Renal pelvis (tissue), 1 donor: ENCODE measurements at regions not wholly inside any gene's neighbourhood (a gene's known extent, or its start where the extent isn't known, plus 50 kb on each side); places are given as distances from the start of the nearest gene placed in this dataset.
"Not testable (repeated sequence)": the region's sequence is repeated elsewhere in the genome, so short reads cannot be mapped to it uniquely, and the experiment has no call there.

Source experiments
- DNase-seq: peaks from one replicate; pipeline ENCODE4 v3.0.0-alpha.2; 2013

DNA sequence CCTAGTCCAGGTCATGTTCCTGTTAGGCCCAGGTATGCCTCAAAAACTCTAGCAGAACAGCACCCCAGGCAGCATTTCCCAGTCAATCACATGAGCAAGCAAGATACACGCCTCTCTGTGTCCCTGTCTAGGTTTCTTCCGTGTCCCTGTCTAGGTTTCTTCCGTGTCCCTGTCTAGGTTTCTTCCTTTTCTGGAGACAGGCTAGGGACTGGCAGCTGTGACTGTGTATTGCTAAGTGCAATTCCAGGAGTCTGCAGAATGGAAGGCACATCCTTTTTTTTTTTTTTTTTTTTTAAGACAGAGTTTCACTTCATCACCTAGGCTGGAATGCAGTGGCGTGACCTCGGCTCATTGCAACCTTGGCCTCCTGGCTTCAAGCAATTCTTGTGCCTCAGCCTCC, 77.6 kb downstream of the SETD4 start:
- no peak for DNase-seq

DNA sequence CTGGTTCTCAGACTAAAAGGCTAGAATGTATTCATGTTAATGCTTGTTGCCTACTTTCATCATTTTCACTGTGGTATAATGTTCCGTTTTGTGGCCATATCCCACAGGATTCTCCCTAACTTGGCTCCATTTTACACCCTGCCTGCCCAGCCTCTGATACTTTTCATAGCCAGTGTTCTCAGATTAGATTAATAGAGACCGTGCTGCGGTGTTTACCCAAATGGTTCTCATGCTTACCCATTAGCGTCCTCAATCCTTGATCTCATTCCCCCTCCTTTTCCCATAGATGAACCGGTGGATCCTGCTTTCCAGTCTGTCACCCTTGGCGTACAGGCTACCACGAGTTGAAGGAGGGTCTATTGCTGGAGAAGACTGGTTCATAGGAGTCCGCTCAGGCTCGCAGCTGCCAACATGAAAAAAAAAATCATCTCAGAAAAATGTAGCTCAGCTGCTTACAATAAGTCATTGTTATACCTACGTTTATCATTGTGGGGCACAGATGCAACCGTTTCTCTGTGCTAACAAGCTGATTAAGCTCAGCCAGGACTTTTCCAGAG, 78.7 kb downstream of the SETD4 start:
- DNase-seq = no peak

DNA sequence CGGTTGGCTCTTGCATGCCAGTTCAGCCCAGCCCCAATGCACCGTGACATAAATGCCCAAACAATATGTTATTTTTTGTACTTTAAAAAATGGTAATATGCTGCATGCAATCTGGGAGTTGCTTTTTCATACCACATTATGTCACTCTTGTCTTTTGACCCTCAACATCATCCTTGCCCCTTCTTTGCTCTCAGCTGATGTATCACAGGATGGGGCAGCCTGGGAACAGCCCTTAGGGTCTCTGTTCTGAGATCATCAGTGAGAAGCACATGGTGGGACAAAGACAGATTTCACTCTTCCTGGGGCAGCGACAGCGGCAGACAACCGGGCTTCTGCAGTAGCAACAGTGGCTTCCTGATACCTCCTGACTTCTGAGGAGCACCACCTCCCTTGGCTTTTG, 79.5 kb downstream of the SETD4 start:
- DNase-seq = no peak

DNA sequence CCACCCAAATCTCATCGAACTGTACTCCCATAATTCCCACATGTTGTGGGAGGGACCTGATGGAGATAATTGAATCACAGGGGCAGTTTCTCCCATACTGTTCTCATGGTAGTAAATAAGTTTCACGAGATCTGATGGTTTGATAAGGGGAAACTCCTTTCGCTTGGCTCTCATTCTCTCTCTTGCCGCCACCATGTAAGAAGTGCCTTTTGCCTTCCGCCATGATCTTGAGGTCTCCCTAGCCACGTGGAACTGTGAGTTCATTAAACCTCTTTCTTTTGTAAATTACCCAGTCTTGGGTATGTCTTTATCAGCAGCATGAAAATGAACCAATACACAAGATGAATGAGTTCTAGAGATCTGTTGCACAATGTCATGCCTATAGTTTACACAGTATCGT, 82.5 kb downstream of the SETD4 start:
- DNase-seq = not testable (repeated sequence)

DNA sequence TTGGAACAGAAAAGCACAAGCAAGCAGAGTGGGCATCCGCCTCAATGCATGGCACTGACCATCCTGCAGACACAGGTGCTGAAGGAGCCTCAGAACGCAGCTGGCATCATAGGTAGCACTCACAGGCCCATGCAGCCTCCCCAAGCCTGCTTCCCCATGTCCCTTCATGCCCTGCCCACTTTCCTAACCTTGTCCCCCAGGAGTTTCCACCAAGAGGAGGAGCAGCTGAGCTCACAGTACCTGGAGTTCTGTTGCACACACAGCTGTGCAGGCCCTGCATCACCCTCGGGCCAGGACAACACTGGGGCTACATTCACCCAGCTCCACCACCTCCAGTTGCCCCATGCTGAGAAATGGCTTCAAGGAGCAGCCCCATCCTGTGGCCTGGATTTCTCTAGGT, 83.4 kb downstream of the SETD4 start:
- DNase-seq = no peak

DNA sequence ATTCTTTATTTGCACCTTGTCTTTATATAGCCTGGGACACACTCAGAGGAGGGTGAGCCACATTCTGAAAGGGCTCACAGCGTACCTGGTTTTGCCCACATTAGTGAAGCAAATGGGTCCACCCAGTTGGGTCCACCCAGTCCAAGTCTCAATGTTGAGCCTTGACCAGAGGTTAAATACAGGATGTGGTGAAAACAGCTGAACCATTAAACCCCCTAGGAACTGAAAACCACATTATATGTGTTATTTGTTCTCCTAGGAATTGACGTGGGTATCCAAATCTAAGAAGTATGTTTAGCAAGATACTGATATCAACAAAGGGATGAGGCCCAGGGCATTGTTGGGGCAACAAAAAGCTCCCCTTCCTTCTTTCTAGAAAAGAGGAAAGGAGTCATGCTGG, 83.8 kb downstream of the SETD4 start:
- no peak for DNase-seq

DNA sequence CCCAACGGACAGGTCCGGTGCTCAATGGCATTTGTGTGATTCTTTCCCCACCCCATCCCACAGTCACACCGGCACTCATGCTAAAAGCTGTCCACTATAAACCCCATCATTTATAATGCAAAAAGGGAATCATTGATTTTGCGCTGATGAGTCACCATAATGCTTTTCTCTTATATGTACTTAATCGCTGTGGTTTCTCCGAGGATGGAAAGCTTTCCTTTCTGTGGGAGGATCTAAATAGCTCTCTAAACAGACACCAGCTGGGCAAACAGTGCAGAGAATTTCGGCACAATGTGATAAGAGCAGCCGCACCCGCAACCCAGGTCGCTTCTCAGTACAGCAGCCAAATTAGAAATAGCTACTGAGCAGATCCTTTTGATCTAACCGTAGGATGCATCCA, 85.6 kb downstream of the SETD4 start:
- no peak for DNase-seq

DNA sequence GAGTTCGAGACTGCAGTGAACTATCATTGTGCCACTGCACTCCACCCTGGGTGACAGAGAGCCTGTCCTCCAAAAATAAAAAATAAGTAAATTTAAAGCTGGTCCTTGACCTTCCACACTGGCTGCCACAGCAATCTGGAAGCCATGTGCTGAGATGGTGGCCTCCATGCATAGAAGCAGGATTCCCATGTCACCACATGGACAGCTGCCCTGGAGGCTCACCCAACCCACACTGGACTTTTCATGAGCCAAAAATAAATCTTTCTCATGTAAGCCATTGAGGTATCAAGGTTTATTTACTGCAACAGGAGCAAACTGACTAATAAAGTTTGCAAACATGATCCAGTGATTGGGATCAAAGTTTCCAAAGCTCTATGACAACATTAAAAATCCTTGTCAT, 88.5 kb downstream of the SETD4 start:
- no peak for DNase-seq

DNA sequence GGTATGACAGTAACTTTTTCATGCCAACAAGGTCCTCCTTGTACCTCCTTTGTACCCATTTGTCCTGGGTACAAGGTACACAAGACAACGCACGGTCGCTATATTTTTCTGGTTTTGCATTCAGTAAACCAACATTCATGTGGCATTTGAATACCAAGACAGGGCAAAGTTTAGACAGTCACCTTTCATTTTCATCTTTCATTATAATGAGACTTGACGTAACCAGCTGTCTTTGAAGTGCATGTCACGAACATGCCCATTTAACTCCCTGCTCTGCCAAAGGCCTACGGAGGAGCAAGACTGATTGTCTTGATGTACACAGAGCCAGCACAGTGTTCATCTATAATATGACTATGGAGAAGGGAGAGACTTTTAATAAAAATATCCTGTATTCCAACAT, 91.0 kb downstream of the SETD4 start:
- no peak for DNase-seq

DNA sequence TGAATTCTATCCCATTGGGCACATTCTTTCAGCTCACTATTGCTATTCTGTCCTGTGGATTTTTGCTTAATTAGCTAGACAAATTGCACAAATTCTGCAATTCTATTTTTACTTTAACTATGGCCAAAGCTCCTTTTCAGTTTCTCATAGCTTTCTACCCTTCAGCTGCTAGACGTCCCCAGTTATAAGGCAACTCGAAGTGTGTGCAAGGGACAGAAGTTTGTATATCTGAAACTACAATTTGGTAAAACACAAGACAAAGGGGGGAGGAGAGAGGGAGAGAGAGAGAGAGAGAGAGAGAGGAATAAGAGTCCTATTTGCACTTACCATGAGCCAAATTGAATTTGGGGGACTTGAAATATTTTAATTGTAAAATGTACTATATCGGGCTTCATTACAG, 91.8 kb downstream of the SETD4 start:
- DNase-seq = no peak

DNA sequence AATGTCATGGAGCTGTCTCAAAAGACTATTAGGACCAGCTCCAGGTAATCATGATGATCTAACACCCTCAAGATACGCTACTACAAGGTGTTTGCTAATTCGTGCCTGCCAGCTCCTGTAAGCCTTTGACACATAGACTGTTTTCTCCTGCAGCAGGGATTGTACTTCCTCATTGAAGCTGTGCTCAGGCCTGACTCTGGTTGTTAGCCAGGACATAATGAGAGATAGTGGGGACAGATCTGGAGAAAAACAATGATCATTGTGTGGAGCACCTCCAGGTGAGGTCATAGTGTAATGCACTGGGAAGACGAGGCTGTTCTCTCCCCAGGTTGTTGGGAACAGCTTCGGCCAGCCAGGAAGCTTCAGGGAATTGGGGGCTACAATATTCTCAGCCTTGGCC, 94.6 kb downstream of the SETD4 start:
- DNase-seq = no peak

DNA sequence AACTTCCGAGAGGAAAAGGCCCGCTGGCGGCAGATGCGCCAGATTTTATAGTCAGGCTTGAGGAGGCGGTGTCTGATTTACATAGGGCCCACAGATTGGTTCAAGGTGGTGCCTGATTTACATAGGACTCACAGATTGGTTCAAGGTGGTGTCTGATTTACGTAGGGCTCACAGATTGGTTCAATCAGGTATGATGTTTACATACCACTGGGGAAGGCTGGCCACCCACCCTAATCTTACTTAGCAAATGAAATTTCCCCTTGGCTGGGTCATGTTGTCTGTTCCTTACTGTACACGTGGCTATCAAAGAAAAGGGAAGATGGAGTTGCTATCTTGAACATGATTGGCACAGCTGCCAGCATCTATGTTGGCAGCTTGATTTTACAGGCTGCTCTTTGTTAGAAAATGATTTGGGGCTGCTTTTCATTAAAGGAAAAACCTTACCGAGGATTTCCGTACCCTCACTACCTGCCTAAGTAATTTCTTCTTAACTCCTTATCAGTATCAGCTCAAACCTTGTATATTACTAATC, 96.3 kb downstream of the SETD4 start:
- no peak for DNase-seq

DNA sequence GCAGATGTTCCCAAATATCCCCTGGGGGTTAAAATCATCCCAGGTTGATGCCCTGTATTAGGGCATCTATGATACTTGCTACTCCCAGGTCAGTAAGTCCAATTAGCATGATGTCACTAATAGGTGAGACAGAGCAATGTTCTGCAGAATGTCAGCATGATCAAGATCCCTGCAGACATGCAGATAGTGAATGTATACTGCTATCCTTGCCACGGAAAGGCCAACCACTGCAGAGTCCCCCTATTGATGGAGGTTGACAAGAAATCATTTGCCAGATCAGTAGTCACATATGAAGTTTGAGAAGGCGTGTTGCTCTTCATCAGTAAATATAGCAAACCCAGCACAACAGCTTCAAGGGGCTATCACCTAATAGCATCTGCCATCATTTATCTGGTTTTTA, 97.4 kb downstream of the SETD4 start:
- DNase-seq = no peak

DNA sequence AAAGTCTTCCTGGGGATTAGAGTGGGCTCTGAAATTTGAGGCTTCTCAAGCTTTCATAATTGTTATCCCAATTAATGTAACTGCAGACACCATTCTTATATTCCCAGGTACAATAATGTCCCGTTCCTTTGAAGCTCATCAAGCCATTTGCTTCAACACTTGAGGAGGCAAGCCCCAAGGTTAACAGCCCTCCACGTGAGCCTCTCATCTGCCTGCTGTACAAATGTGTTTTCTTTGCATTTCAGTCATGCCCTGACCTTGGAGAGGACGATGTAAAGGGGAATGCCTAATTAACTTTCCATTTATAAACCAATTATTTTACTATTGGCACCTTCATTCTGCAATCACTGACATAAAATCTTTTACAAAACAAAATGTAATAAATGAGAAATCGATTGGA, 106.3 kb downstream of the SETD4 start:
- no peak for DNase-seq

DNA sequence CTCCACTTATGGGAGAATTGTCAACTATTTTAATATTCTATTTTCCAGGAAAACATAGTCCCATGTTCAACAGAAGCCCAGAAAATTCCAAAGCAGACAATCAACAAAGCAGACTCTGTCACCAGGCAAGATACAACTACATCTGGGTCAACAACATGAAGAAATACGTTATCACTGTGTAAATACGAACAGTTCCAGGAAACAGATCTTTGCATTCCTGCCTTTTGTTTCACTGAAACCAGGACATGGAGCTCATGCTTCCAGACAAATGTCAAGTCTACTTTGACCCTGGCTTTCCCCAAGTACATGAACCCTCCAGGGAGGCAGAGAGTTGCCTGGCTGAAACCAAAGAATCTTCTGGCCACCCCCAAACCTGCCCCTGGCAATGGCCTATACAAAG, 106.7 kb downstream of the SETD4 start:
- no peak for DNase-seq

DNA sequence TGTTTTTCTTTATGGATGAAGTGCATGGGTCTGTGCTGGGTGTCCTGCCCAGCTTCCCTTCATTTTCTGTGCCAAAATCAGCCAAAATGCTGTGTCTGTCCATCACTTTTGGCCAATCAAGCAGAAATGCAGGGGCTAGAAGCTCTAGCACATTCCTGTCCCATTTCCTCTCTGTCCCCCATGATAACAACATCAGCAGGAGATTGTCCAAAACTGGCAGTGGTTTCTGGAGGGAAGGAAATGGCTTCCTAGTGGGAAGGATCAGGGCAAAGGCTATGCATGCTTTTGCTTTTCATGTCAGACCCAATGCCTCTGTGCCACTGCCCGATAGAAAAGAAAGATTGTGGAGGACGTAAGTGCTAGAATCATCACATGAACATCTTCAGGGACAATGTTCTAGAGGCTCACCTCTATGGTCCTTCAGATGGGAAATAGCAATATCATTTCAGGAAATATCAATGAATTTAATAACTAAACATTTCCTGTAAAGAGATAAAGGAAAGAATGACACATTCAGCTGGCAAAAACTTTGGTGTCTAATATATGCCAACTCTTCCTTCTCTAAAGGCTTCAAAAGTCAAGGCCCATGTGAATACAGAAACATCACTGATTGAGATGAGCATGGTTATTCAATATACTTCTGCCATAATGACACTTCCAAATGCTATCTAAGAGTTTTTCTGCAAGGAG, 107.5 kb downstream of the SETD4 start:
- DNase-seq = no peak

DNA sequence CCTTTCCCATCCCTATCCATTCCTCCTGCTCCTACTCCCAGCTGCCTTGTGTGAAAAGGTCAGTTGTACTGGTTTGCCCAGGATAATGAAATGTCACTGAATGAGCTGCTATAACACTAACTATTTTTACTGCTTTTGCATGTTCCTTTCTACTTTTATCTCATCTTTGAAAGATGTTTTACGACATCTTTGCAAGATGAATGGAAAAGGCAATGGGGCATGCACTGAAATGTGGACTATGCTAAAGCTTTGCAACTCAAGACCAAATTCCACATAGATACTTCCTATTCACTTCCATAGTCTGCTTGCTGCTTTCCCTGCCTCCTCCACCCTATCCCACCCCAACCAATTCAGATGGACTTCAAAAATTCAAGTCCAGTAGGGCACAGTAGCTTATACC, 111.3 kb downstream of the SETD4 start:
- no peak for DNase-seq

DNA sequence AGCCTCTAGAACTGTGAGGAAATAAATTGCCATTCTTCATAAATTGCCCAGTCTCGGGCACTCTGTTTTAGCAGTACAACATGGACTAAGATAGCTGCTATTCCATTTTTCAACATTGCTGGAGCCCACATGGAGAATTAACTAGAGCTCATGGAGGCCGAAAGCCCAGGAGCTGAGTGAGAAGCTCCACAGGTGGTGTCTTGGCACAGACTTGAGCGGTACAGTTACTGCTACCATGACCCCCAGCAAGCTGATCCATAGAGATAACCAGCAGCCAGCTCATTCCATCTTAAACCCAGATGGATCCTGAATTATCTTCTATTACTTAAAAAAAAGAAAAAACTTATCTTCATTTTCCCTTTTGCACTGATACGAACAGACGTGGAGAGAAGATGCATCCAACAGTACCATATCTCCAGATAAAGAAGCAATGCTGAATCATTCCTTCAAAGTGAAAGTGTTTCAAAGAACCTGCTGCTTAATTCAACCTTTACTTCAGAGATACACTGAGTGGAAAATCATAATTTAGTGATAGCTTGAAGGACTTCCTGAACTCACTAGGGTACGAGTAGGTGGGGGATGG, 115.1 kb downstream of the SETD4 start:
- DNase-seq = no peak

DNA sequence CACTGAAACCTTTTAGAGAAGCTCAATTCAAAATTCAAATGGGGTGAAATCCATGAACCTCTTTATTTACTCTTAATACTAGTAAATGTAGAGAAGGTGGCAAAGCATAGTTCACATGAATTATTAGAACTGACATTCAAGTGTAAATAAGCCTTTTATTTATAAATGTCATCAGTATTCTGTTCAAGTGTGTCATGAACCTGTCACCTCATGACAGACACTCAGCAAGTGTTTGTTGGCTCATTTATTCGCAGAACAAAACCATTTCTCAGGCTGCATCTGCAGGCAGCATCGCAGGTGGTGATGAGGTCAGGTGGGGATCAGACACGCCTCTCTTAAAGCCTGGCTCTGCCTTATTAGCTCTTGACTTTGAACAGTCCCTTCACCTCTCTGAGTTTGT, 116.6 kb downstream of the SETD4 start:
- no peak for DNase-seq

DNA sequence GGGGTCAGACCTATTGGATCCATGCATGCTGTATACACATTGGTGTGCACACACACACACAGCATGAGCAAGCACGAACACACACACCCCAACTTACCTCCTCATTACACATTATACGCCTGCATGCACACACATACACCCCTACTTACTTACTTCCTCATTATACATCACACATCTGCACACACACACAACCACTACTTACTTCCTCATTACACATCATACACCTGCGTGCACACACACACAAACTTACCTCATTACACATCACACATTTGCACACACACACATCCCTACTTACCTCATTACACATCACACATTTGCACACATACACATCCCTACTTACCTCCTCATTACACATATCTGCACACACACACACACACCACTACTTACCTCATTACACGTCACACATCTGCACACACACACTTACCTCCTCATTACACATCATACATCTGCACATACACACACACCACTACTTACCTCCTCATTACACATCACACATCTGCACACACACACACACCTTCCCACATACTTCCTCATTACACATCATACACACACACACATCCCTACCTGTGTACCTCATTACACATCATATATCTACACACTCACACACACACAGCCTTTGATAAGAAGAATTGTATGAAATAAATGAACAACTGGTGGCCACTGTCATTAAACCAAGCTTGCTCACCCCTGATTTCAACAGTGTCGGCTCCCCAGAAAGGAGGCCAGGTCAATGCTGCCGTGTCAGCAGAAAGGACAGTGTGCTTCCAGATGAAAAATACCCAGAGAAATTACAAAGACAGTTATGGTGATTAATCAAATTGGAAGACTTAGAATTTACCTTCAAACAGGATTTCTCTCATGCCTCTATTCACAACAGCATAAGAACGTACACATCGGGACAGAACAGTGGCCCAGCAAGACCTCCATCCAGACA, 117.8 kb downstream of the SETD4 start:
- no peak for DNase-seq

DNA sequence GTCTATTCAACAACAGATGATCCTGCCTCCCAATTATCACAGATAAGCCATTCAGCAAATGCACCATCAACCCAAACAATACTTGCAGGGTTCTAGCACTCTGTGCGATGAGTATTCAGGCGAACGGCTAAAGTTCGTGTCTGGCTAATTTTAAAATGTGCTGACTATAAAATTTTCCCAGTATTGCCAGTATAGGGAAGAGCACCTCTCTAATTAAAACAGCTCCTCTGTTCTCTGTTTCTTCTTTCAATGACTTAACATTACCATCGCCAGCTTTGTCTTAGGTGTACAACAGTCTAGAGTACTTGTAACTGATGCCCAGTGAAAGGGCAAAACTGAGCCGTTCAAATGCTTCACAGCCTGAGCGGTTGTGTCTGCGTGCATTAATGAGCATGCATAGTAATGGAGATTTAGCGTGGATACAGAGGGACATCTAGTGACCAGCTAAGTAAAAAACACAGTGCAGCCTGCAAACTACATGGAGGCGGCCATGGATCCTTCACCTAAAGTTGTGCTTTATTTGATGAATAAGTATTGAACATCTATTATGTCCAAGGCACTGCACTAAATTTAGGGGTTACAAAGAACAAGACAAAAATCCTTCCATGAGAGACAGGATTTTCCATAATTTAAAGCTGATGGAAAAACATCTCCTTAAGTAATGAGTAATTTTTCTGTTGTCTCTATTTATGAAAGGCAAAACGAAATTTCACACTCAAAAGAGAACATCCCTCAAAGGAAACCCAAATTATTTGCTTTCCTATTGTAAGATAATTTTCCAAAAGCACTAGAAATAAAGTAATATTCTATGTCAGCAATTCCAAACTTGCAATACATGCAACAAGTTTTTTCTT, 120.0 kb downstream of the SETD4 start:
- peak; percentile 64 for DNase-seq

DNA sequence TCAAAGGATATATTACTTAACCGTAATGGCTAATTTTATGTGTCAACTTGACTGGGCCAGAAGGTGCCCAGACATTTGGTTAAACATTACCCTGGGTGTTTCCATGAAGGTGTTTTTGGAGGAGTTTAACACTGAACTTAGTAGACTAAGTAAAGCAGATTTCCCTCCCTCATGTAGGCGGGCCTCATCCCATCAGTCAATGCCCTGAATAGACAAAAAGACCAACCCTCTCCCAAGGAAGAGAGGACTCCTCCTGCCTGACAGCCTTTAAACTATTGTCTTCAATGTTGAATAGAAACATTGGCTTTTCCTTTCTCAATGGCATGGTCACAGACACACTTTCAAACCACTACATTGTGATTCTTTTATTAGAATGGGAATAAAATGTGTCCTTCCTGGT, 121.9 kb downstream of the SETD4 start:
- no peak for DNase-seq
